Neural progenitor cell (in vitro differentiated cells): ENCODE measurements at regions not wholly inside any gene's neighbourhood (a gene's known extent, or its start where the extent isn't known, plus 50 kb on each side); places are given as distances from the start of the nearest gene placed in this dataset.
A peak's percentile ranks its signal among the peaks of the same experiment; 100 is the strongest.
"Not testable (repeated sequence)": the region's sequence is repeated elsewhere in the genome, so short reads cannot be mapped to it uniquely, and the experiment has no call there.

Source experiments
- DNase-seq: peaks from one replicate; pipeline ENCODE4 v3.0.0-alpha.2; 2016; ENCODE audit warnings: low spot score
- H2AFZ ChIP-seq: fragments of 200-600 bp; sonication (generic); replicated peaks from 2 replicates; pipeline ENCODE4 v1.6.1; 2016; ENCODE audit warnings: antibody characterized with exemption
- H3F3A ChIP-seq: fragments of 200-600 bp; sonication (generic); 2 replicates; pipeline ENCODE4 v1.6.1; 2016; ENCODE audit warnings: antibody characterized with exemption, low read depth
- H3K27ac ChIP-seq: fragments of 200-600 bp; sonication (generic); 2 replicates; pipeline ENCODE4 v1.5.1; 2016; ENCODE audit warnings: mild to moderate bottlenecking
- H3K27me3 ChIP-seq: fragments of 200-600 bp; sonication (generic); 2 replicates; pipeline ENCODE4 v1.6.1; 2016; ENCODE audit warnings: mild to moderate bottlenecking, moderate library complexity
- H3K36me3 ChIP-seq: fragments of 200-600 bp; sonication (generic); 2 replicates; pipeline ENCODE4 v1.5.1; 2016
- H3K4me1 ChIP-seq: fragments of 200-600 bp; sonication (generic); 2 replicates; pipeline ENCODE4 v1.6.1; 2016; ENCODE audit warnings: mixed run types
- H3K4me2 ChIP-seq: fragments of 200-600 bp; sonication (generic); 2 replicates; pipeline ENCODE4 v1.6.1; 2016
- H3K4me3 ChIP-seq: fragments of 200-600 bp; sonication (generic); 2 replicates; pipeline ENCODE4 v1.5.1; 2016
- H3K79me2 ChIP-seq: fragments of 200-600 bp; sonication (generic); 2 replicates; pipeline ENCODE4 v1.6.1; 2016; ENCODE audit warnings: low read depth
- H3K9ac ChIP-seq: fragments of 200-600 bp; sonication (generic); 2 replicates; pipeline ENCODE4 v1.6.1; 2016
- H3K9me3 ChIP-seq: fragments of 200-600 bp; sonication (generic); 2 replicates; pipeline ENCODE4 v1.5.1; 2016; ENCODE audit warnings: low read depth
- H4K20me1 ChIP-seq: fragments of 200-600 bp; sonication (generic); 2 replicates; pipeline ENCODE4 v1.6.1; 2016; ENCODE audit warnings: low read depth
- H3K27ac Mint-ChIP-seq: 3 replicates; pipeline ENCODE4 v1.8.0; 2021; ENCODE audit warnings: mixed read lengths
- H3K27me3 Mint-ChIP-seq: 2 replicates; pipeline ENCODE4 v1.8.0; 2022; ENCODE audit warnings: low read depth, mild to moderate bottlenecking, inconsistent platforms, moderate library complexity, mixed read lengths; ENCODE audit not compliant: insufficient read depth
- H3K36me3 Mint-ChIP-seq: 3 replicates; pipeline ENCODE4 v1.8.0; 2021; ENCODE audit warnings: mixed read lengths
- H3K4me1 Mint-ChIP-seq: 3 replicates; pipeline ENCODE4 v1.8.0; 2021; ENCODE audit warnings: mixed read lengths
- H3K4me3 Mint-ChIP-seq: 3 replicates; pipeline ENCODE4 v1.8.0; 2021; ENCODE audit warnings: mild to moderate bottlenecking, moderate library complexity, mixed read lengths
- H3K9me3 Mint-ChIP-seq: 3 replicates; pipeline ENCODE4 v1.8.0; 2020; ENCODE audit warnings: mixed read lengths
- EZH2 ChIP-seq: fragments of 200-600 bp; sonication (generic); IDR thresholded peaks from 2 replicates; pipeline ENCODE4 v1.6.1; 2017; ENCODE audit warnings: antibody characterized with exemption, mild to moderate bottlenecking, moderate library complexity
- EZH2phosphoT487 ChIP-seq: fragments of 200-600 bp; sonication (generic); IDR thresholded peaks from 2 replicates; pipeline ENCODE4 v1.6.1; 2017; ENCODE audit warnings: antibody characterized with exemption
- TF ChIP-seq, protein P1 (sequence below): fragments of 200-600 bp; sonication (generic); IDR thresholded peaks from 2 replicates; pipeline ENCODE4 v1.5.1; 2017; ENCODE audit warnings: antibody characterized with exemption, mild to moderate bottlenecking

DNA sequence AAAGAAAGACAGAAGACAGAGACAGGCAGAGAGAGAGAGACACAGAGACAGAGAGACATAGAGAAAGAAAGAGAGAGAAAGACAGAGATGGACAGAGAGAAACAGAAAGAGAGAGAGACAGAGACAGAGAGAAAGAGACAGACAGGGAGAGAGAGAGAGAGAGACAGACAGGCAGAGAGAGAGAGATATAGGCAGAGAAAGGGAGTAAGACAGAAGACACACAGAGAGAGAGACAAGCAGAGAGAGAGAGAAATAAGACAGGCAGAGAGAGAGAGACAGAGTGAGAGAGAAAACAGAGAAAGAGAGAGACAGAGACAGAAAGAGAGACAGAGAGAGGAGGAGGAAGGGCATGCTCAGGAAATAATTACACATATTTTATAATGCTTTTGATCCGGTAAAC is 758.3 kb upstream of the DEFB115 start:
- Mint-ChIP-seq H3K36me3 (no peaks in the 10 kb centered on the region), H3K4me1 (no peaks in the 10 kb centered on the region), H3K9me3 (peaks cover 15% of the 10 kb centered on the region), H3K27ac (no peak overlapping the region), H3K27me3 (peaks cover 2% of the 10 kb centered on the region), H3K4me3 (no peak overlapping the region)
- Histone ChIP-seq H3K79me2 (no peaks in the 10 kb centered on the region), H3K27me3 (no peaks in the 10 kb centered on the region), H2AFZ (no peak overlapping the region), H3K4me2 (no peak overlapping the region), H3K9ac (no peak overlapping the region), H3F3A (no peaks in the 10 kb centered on the region), H4K20me1 (no peaks in the 10 kb centered on the region), H3K27ac (no peak overlapping the region), H3K4me3 (no peak overlapping the region), H3K4me1 (no peaks in the 10 kb centered on the region), H3K36me3 (no peaks in the 10 kb centered on the region), H3K9me3 (peaks cover 14% of the 10 kb centered on the region)
- no peak for DNase-seq
- TF ChIP-seq EZH2phosphoT487 (no peak), EZH2 (no peak)
- TF ChIP-seq, protein P1, sequence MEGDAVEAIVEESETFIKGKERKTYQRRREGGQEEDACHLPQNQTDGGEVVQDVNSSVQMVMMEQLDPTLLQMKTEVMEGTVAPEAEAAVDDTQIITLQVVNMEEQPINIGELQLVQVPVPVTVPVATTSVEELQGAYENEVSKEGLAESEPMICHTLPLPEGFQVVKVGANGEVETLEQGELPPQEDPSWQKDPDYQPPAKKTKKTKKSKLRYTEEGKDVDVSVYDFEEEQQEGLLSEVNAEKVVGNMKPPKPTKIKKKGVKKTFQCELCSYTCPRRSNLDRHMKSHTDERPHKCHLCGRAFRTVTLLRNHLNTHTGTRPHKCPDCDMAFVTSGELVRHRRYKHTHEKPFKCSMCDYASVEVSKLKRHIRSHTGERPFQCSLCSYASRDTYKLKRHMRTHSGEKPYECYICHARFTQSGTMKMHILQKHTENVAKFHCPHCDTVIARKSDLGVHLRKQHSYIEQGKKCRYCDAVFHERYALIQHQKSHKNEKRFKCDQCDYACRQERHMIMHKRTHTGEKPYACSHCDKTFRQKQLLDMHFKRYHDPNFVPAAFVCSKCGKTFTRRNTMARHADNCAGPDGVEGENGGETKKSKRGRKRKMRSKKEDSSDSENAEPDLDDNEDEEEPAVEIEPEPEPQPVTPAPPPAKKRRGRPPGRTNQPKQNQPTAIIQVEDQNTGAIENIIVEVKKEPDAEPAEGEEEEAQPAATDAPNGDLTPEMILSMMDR = no peak

DNA sequence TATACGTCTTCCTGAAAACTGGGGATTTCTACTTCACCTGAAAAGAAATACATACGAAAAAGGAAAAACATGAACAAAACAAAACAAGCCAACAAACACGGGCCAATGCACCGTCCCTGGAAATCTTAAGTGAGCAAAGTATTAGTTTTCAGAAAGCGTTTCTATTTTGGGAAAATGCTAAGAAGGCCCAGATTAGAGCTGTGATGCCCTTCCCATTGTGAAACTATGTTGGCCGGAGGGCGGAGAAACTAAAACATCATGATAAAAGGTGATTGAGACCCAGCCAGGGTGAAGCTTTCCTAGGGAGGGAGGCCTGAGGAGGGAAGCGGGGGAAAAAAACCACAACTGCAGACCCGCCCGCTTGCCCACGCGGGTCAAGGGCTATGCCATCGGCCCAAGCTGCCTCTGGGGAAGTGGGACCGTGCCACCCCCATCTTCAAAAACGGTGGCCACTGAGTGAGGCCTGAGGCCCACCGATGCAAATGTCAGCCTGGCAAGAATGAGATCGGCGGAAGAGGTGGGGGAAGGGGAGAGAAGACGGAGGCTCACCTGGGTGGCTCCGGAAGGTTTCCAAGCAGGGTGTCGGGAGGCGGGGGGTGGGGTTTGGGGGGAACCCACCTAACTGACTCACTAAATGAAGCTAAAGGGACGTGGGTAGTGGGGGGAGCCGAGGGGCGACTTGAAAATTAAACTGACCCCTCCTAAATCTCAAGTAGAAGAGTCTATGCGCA is 757.6 kb upstream of the DEFB115 start:
- H3K4me2 ChIP-seq = peak overlapping the region; percentile 52
- not testable (repeated sequence) for H3F3A ChIP-seq, H3K9ac ChIP-seq

DNA sequence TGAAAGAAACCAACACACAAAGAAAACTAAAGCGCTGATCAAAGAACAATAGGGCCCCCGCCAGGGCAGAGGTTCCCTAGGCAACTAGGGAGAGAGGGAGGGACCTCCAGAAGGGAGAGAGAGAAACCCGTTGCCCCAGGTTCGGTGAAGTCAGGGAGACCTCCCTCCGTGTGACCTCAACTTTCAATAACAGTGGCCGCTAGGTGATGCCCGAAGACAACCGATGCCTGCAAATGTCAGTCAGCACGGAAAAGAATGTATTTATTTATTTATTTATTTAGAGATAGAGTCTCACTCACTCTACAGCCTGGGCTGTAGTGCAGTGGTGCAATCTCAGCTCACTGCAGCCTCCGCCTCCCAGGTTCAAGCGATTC is 757.0 kb upstream of the DEFB115 start:
- H3K4me1 Mint-ChIP-seq, H3K27ac ChIP-seq, H3K36me3 ChIP-seq, H3K9ac ChIP-seq, H3K4me3 Mint-ChIP-seq, H3K27me3 ChIP-seq, H3K27me3 Mint-ChIP-seq, H2AFZ ChIP-seq, H3K36me3 Mint-ChIP-seq, H3K27ac Mint-ChIP-seq, H3K4me1 ChIP-seq, H3F3A ChIP-seq, H3K9me3 ChIP-seq, H4K20me1 ChIP-seq, H3K4me3 ChIP-seq, H3K79me2 ChIP-seq: not testable (repeated sequence)
- TF ChIP-seq, protein P1 = peak; percentile 42
- DNase-seq = peak; percentile 66
- H3K9me3 Mint-ChIP-seq = peaks cover 11% of the 10 kb centered on the region
- peak overlapping the region; percentile 52 for H3K4me2 ChIP-seq

More for the DNA sequence above, 757.6 kb upstream of the DEFB115 start:
- not testable (repeated sequence) for H3K4me3 ChIP-seq, H2AFZ ChIP-seq, H3K79me2 ChIP-seq, H3K36me3 Mint-ChIP-seq, H3K27ac ChIP-seq, H3K4me1 ChIP-seq, H3K27me3 ChIP-seq, H3K27ac Mint-ChIP-seq, H3K4me3 Mint-ChIP-seq, H4K20me1 ChIP-seq, H3K4me1 Mint-ChIP-seq, H3K27me3 Mint-ChIP-seq, H3K36me3 ChIP-seq
- peak; percentile 4 for DNase-seq
- H3K9me3 Mint-ChIP-seq = peaks cover 11% of the 10 kb centered on the region
- peaks cover 12% of the 10 kb centered on the region for H3K9me3 ChIP-seq

- no peak overlapping the region for H3K4me3 Mint-ChIP-seq
- peaks cover 7% of the 10 kb centered on the region for H3K9me3 ChIP-seq
Measured at GRCh38 chr20:30500829-30501440, 756.5 kb upstream of the DEFB115 start.

More at GRCh38 chr20:30500829-30501440, 756.5 kb upstream of the DEFB115 start:
- Mint-ChIP-seq H3K27me3 (peaks cover 2% of the 10 kb centered on the region), H3K4me1 (no peaks in the 10 kb centered on the region), H3K36me3 (no peaks in the 10 kb centered on the region), H3K9me3 (peaks cover 15% of the 10 kb centered on the region), H3K27ac (no peak overlapping the region)
- no peaks in the 10 kb centered on the region for H3K79me2 ChIP-seq
- H4K20me1 ChIP-seq = no peaks in the 10 kb centered on the region
- no peak overlapping the region for H3K4me2 ChIP-seq
- no peak overlapping the region for H2AFZ ChIP-seq
- H3K27ac ChIP-seq = no peak overlapping the region
- H3K9ac ChIP-seq = no peak overlapping the region
- no peaks in the 10 kb centered on the region for H3K4me1 ChIP-seq
- TF ChIP-seq, protein P1 = no peak
- TF ChIP-seq EZH2 (no peak), EZH2phosphoT487 (no peak)
- no peak for DNase-seq
- H3K4me3 ChIP-seq = no peak overlapping the region
- H3K36me3 ChIP-seq = no peaks in the 10 kb centered on the region
- no peaks in the 10 kb centered on the region for H3K27me3 ChIP-seq
- H3F3A ChIP-seq = no peaks in the 10 kb centered on the region
